Tibial nerve (tissue), 4 donors: ENCODE measurements at regions not wholly inside any gene's neighbourhood (a gene's known extent, or its start where the extent isn't known, plus 50 kb on each side); places are given as distances from the start of the nearest gene placed in this dataset.

Experiments
- CTCF ChIP-seq, 5 experiments: fragments of 200-600 bp in 3 of 5; fragments of 450-650 bp in 2 of 5; sonication (generic) in 3 of 5; IDR thresholded peaks; one replicate each; pipeline ENCODE4 v1.5.1; 2016 to 2019; ENCODE audit warnings: antibody characterized with exemption in 5 of 5, mild to moderate bottlenecking in 3 of 5, moderate library complexity in 2 of 5
- EP300 ChIP-seq, 2 donors: sonication (generic); formaldehyde crosslinking; IDR thresholded peaks; one replicate each; pipeline ENCODE4 v1.6.1; 2017; ENCODE audit warnings: antibody characterized with exemption in 2 of 2, mild to moderate bottlenecking in 1 of 2
- POLR2A ChIP-seq, 2 donors: fragments of 450-650 bp; IDR thresholded peaks; one replicate each; pipeline ENCODE4 v1.6.1; 2017; ENCODE audit warnings: antibody characterized with exemption in 2 of 2, mild to moderate bottlenecking in 2 of 2, moderate library complexity in 2 of 2

- TF ChIP-seq EP300 (IDR thresholded peaks at IDR 0.05) = no peak
- no peak for TF ChIP-seq CTCF (IDR thresholded peaks at IDR 0.05)
- TF ChIP-seq POLR2A (IDR thresholded peaks at IDR 0.05) = no peak
Observed at GRCh38 chr21:15144026-15144425, 79.2 kb upstream of the NRIP1 start.
